Osteoblast (primary cell): ENCODE measurements at regions not wholly inside any gene's neighbourhood (a gene's known extent, or its start where the extent isn't known, plus 50 kb on each side); places are given as distances from the start of the nearest gene placed in this dataset.

Source experiments
- DNase-seq: peaks from one replicate; pipeline ENCODE4 v3.0.0; 2011; ENCODE audit warnings: low spot score, mixed read lengths; ENCODE audit not compliant: insufficient read length; ENCODE audit errors: missing footprints
- H2AFZ ChIP-seq: 2 replicates; pipeline ENCODE4 v1.6.0; 2011; ENCODE audit warnings: mild to moderate bottlenecking, low read length
- H3K27ac ChIP-seq: 2 replicates; pipeline ENCODE4 v1.5.1; 2011; ENCODE audit warnings: mild to moderate bottlenecking, low read depth, low read length, moderate library complexity
- H3K27me3 ChIP-seq: 2 replicates; pipeline ENCODE4 v1.6.0; 2012; ENCODE audit warnings: mild to moderate bottlenecking, control low read depth, inconsistent platforms, low read length, moderate library complexity; ENCODE audit not compliant: insufficient read depth
- H3K36me3 ChIP-seq: 2 replicates; pipeline ENCODE4 v1.5.1; 2011; ENCODE audit warnings: mild to moderate bottlenecking, low read length, control low read depth, moderate library complexity; ENCODE audit not compliant: insufficient read depth
- H3K4me1 ChIP-seq: 2 replicates; pipeline ENCODE4 v1.5.1; 2011; ENCODE audit warnings: mild to moderate bottlenecking, low read length, control low read depth, moderate library complexity; ENCODE audit not compliant: insufficient read depth
- H3K4me2 ChIP-seq: 2 replicates; pipeline ENCODE4 v1.6.0; 2011; ENCODE audit warnings: mild to moderate bottlenecking, low read length; ENCODE audit not compliant: insufficient read depth
- H3K4me3 ChIP-seq: fragments of 200-600 bp; sonication (generic); 3 replicates; pipeline ENCODE4 v1.5.1; 2012; ENCODE audit warnings: mild to moderate bottlenecking, low read length, inconsistent platforms; ENCODE audit not compliant: insufficient read depth
- H3K79me2 ChIP-seq: 2 replicates; pipeline ENCODE4 v1.6.0; 2012; ENCODE audit warnings: mild to moderate bottlenecking, low read length, control low read depth, inconsistent platforms; ENCODE audit not compliant: insufficient read depth
- H3K9me3 ChIP-seq: 2 replicates; pipeline ENCODE4 v1.5.1; 2011; ENCODE audit warnings: low read depth, low read length, control low read depth
- H4K20me1 ChIP-seq: 2 replicates; pipeline ENCODE4 v1.6.0; 2012; ENCODE audit warnings: mild to moderate bottlenecking, low read length, control low read depth; ENCODE audit not compliant: insufficient read depth
- TF ChIP-seq, protein P1 (sequence below): IDR thresholded peaks from 2 replicates; pipeline ENCODE4 v1.5.1; 2011; ENCODE audit warnings: mild to moderate bottlenecking, low read depth, low read length, moderate library complexity; ENCODE audit errors: extremely low read depth

- Histone ChIP-seq H3K4me1 (no peaks in the 10 kb centered on the region), H3K27ac (no peak overlapping the region), H3K79me2 (no peaks in the 10 kb centered on the region), H4K20me1 (no peaks in the 10 kb centered on the region), H3K9me3 (no peaks in the 10 kb centered on the region), H3K4me2 (no peak overlapping the region), H3K36me3 (no peaks in the 10 kb centered on the region), H3K27me3 (peaks cover 2% of the 10 kb centered on the region), H2AFZ (no peak overlapping the region), H3K4me3 (no peak overlapping the region)
- DNase-seq = no peak
- TF ChIP-seq, protein P1, sequence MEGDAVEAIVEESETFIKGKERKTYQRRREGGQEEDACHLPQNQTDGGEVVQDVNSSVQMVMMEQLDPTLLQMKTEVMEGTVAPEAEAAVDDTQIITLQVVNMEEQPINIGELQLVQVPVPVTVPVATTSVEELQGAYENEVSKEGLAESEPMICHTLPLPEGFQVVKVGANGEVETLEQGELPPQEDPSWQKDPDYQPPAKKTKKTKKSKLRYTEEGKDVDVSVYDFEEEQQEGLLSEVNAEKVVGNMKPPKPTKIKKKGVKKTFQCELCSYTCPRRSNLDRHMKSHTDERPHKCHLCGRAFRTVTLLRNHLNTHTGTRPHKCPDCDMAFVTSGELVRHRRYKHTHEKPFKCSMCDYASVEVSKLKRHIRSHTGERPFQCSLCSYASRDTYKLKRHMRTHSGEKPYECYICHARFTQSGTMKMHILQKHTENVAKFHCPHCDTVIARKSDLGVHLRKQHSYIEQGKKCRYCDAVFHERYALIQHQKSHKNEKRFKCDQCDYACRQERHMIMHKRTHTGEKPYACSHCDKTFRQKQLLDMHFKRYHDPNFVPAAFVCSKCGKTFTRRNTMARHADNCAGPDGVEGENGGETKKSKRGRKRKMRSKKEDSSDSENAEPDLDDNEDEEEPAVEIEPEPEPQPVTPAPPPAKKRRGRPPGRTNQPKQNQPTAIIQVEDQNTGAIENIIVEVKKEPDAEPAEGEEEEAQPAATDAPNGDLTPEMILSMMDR = no peak
Observed at GRCh38 chr9:134276453-134277245, 49.6 kb upstream of the RXRA start.
